Suprapubic skin (tissue), 4 donors: ENCODE measurements at regions not wholly inside any gene's neighbourhood (a gene's known extent, or its start where the extent isn't known, plus 50 kb on each side); places are given as distances from the start of the nearest gene placed in this dataset.

Experiments
- DNase-seq, 2 donors: peaks; one replicate each; pipeline ENCODE4 v3.0.0-alpha.2; 2019; ENCODE audit warnings: low spot score in 2 of 2
- H3K27ac ChIP-seq: fragments of 200-600 bp; sonication (generic); one replicate; pipeline ENCODE4 v1.5.1; 2019
- H3K27me3 ChIP-seq: fragments of 200-600 bp; sonication (generic); one replicate; pipeline ENCODE4 v1.5.1; 2019
- H3K36me3 ChIP-seq: fragments of 200-600 bp; sonication (generic); one replicate; pipeline ENCODE4 v1.5.1; 2019
- H3K4me1 ChIP-seq: fragments of 200-600 bp; sonication (generic); one replicate; pipeline ENCODE4 v1.5.1; 2019
- H3K4me3 ChIP-seq: fragments of 200-600 bp; sonication (generic); one replicate; pipeline ENCODE4 v1.5.1; 2019; ENCODE audit warnings: mild to moderate bottlenecking
- H3K9me3 ChIP-seq: fragments of 200-600 bp; sonication (generic); one replicate; pipeline ENCODE4 v1.5.1; 2019
- EP300 ChIP-seq: sonication (generic); formaldehyde crosslinking; IDR thresholded peaks from one replicate; pipeline ENCODE4 v1.6.1; 2017; ENCODE audit warnings: antibody characterized with exemption
- POLR2A ChIP-seq, 2 donors: fragments of 450-650 bp; IDR thresholded peaks; one replicate each; pipeline ENCODE4 v1.6.1; 2017; ENCODE audit warnings: antibody characterized with exemption in 2 of 2, mild to moderate bottlenecking in 2 of 2, moderate library complexity in 2 of 2
- POLR2AphosphoS5 ChIP-seq, 3 donors: sonication (generic); formaldehyde crosslinking; IDR thresholded peaks; one replicate each; pipeline ENCODE4 v1.6.1; 2017; ENCODE audit warnings: antibody characterized with exemption in 3 of 3
- WGBS: methylation state at CpG from one replicate; pipeline ENCODE4 v1.1.5; 2018; 5-methylcytosine and 5-hydroxymethylcytosine counted together
- TF ChIP-seq, protein P1 (sequence below), 2 donors: fragments of 200-600 bp in 1 of 2; fragments of 450-650 bp in 1 of 2; sonication (generic) in 1 of 2; IDR thresholded peaks; one replicate each; pipeline ENCODE4 v1.5.1; 2016 to 2019; ENCODE audit warnings: antibody characterized with exemption in 2 of 2, mild to moderate bottlenecking in 1 of 2, moderate library complexity in 1 of 2

- Histone ChIP-seq H3K4me3 (no peak overlapping the region), H3K36me3 (no peaks in the 10 kb centered on the region), H3K4me1 (no peaks in the 10 kb centered on the region), H3K9me3 (peaks cover 4% of the 10 kb centered on the region), H3K27me3 (no peaks in the 10 kb centered on the region), H3K27ac (no peak overlapping the region)
- 91% methylated on average over 5 of the region's 6 CpGs for whole genome bisulfite sequencing
- TF ChIP-seq POLR2A (IDR thresholded peaks at IDR 0.05) (no peak), EP300 (no peak), POLR2AphosphoS5 (IDR thresholded peaks at IDR 0.05) (no peak)
- TF ChIP-seq, protein P1, sequence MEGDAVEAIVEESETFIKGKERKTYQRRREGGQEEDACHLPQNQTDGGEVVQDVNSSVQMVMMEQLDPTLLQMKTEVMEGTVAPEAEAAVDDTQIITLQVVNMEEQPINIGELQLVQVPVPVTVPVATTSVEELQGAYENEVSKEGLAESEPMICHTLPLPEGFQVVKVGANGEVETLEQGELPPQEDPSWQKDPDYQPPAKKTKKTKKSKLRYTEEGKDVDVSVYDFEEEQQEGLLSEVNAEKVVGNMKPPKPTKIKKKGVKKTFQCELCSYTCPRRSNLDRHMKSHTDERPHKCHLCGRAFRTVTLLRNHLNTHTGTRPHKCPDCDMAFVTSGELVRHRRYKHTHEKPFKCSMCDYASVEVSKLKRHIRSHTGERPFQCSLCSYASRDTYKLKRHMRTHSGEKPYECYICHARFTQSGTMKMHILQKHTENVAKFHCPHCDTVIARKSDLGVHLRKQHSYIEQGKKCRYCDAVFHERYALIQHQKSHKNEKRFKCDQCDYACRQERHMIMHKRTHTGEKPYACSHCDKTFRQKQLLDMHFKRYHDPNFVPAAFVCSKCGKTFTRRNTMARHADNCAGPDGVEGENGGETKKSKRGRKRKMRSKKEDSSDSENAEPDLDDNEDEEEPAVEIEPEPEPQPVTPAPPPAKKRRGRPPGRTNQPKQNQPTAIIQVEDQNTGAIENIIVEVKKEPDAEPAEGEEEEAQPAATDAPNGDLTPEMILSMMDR (IDR thresholded peaks at IDR 0.05): no peak
- DNase-seq: no peak
Measured at GRCh38 chr5:6221141-6221626, 157.2 kb downstream of the MED10 start.

GRCh38 chr5:6220346-6221088 lies 157.8 kb downstream of the MED10 start:
- no peaks in the 10 kb centered on the region for H3K36me3 ChIP-seq
- 54% methylated on average over 14 of the region's 15 CpGs for WGBS

DNA sequence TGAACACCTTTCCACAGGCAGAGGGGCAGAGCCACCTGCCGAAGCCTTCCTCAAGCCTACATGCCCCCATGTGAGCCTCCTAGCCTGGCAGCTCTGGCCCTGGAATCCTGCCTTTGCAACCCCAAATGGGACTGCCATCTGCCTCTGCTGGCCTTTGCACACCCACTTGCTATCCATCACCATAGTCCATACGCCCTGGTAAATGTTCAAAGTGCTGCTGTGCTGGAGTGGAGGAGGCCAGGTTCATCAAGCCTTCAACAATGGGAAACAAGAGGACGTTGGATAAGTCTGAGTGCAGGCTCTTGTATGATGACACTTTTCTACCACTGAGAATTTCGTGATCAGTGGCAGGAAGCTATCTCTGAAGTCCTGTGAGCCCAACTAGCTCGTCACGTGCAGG lies 159.8 kb downstream of the MED10 start:
- Histone ChIP-seq H3K4me1 (no peaks in the 10 kb centered on the region), H3K4me3 (no peak overlapping the region), H3K27ac (no peak overlapping the region), H3K27me3 (no peaks in the 10 kb centered on the region), H3K9me3 (peaks cover 4% of the 10 kb centered on the region), H3K36me3 (no peaks in the 10 kb centered on the region)
- no peak for DNase-seq
- 89% methylated on average over 6 of the region's 6 CpGs for WGBS
- TF ChIP-seq POLR2A (IDR thresholded peaks at IDR 0.05) (no peak), POLR2AphosphoS5 (IDR thresholded peaks at IDR 0.05) (no peak), EP300 (no peak)
- TF ChIP-seq, protein P1 (IDR thresholded peaks at IDR 0.05): no peak

More at GRCh38 chr5:6220346-6221088, 157.8 kb downstream of the MED10 start:
- H3K4me3 ChIP-seq: no peak overlapping the region
- DNase-seq: no peak
- no peaks in the 10 kb centered on the region for H3K4me1 ChIP-seq
- H3K27me3 ChIP-seq: no peaks in the 10 kb centered on the region
- peaks cover 4% of the 10 kb centered on the region for H3K9me3 ChIP-seq
- H3K27ac ChIP-seq: no peak overlapping the region
- TF ChIP-seq, protein P1 (IDR thresholded peaks at IDR 0.05): no peak
- TF ChIP-seq POLR2A (IDR thresholded peaks at IDR 0.05) (no peak), POLR2AphosphoS5 (IDR thresholded peaks at IDR 0.05) (no peak), EP300 (no peak)

GRCh38 chr5:6218116-6218515 lies 160.2 kb downstream of the MED10 start:
- WGBS: 75% methylated on average over 2 of the region's 7 CpGs
- no peaks in the 10 kb centered on the region for H3K4me1 ChIP-seq
- TF ChIP-seq, protein P1 (IDR thresholded peaks at IDR 0.05): no peak
- no peak for TF ChIP-seq POLR2AphosphoS5 (IDR thresholded peaks at IDR 0.05)
- TF ChIP-seq POLR2A (IDR thresholded peaks at IDR 0.05): no peak
- no peak for TF ChIP-seq EP300
- H3K4me3 ChIP-seq: no peak overlapping the region
- no peak for DNase-seq
- H3K9me3 ChIP-seq: peaks cover 4% of the 10 kb centered on the region
- H3K27ac ChIP-seq: no peak overlapping the region
- H3K27me3 ChIP-seq: no peaks in the 10 kb centered on the region
- H3K36me3 ChIP-seq: no peaks in the 10 kb centered on the region

DNA sequence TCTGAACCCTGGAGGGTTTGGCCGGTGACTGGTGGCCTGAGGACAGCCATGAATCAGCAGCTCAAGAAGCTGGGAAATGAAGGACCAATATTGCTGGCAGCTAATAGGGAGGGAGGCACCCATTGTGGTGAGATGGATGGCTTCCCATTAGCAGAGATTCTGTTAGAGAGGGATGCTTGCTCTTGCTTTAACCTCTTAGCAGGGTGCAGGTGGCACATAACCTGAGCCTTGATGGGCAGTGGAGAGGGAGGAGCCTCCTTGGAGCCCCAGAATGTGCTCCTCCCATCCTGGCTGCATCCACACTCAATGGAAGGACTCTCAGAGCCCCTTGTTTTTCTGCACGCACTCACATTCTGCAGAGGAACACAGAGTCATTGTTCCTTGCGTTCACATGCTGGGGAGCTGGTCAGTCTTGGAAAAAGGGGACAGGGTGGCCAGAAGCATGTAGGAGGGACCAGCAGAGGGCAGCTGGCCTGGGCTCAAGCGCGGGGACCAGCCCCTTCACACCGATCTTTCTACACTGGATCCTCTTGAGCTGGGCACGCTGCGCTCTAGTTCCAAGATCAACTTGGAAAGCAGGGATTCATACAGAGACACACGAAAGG lies 161.8 kb downstream of the MED10 start:
- 84% methylated on average over 9 of the region's 9 CpGs for WGBS
- Histone ChIP-seq H3K36me3 (no peaks in the 10 kb centered on the region), H3K9me3 (peaks cover under 1% of the 10 kb centered on the region), H3K27me3 (no peaks in the 10 kb centered on the region), H3K4me3 (no peak overlapping the region), H3K4me1 (no peaks in the 10 kb centered on the region), H3K27ac (no peak overlapping the region)
- no peak for DNase-seq
- TF ChIP-seq POLR2AphosphoS5 (IDR thresholded peaks at IDR 0.05): no peak
- TF ChIP-seq EP300: no peak
- TF ChIP-seq POLR2A (IDR thresholded peaks at IDR 0.05): no peak
- TF ChIP-seq, protein P1 (IDR thresholded peaks at IDR 0.05): no peak
